ENCODE measurements at regions not wholly inside any gene's neighbourhood (a gene's known extent, or its start where the extent isn't known, plus 50 kb on each side); places are given as distances from the start of the nearest gene placed in this dataset.

- no peak for DNase-seq (ENCODE audit: low read depth in 2 of 2)
- H3K4me3 ChIP-seq (replicated peaks in 1 of 2; ENCODE audit: low read depth in 2 of 2, low read length in 2 of 2): no peak overlapping the region
- no peak for TF ChIP-seq CTCF (IDR thresholded peaks at IDR 0.05; ENCODE audit: low read depth, low read length)
Observed at GRCh38 chr5:87015901-87016300, 251.8 kb upstream of the RASA1 start.

GRCh38 chr5:87020099-87020934 is 247.4 kb upstream of the RASA1 start:
- H3K4me3 ChIP-seq (replicated peaks in 1 of 2; ENCODE audit: low read depth in 2 of 2, low read length in 2 of 2): no peak overlapping the region
- peak; percentile 15 to 35 for DNase-seq (ENCODE audit: low read depth in 2 of 2)
- no peak for TF ChIP-seq CTCF (IDR thresholded peaks at IDR 0.05; ENCODE audit: low read depth, low read length)

- H3K4me3 ChIP-seq (replicated peaks in 1 of 2; ENCODE audit: low read depth in 2 of 2, low read length in 2 of 2): no peak overlapping the region
- no peak for TF ChIP-seq CTCF (IDR thresholded peaks at IDR 0.05; ENCODE audit: low read depth, low read length)
- DNase-seq (ENCODE audit: low read depth in 2 of 2): no peak
Observed at GRCh38 chr5:87022415-87022814, 245.3 kb upstream of the RASA1 start.

GRCh38 chr5:87027570-87027969 is 240.1 kb upstream of the RASA1 start:
- TF ChIP-seq CTCF (IDR thresholded peaks at IDR 0.05; ENCODE audit: low read depth, low read length): no peak
- H3K4me3 ChIP-seq (replicated peaks in 1 of 2; ENCODE audit: low read depth in 2 of 2, low read length in 2 of 2): no peak overlapping the region
- no peak for DNase-seq (ENCODE audit: low read depth in 2 of 2)

- H3K4me3 ChIP-seq (replicated peaks in 1 of 2; ENCODE audit: low read depth in 2 of 2, low read length in 2 of 2): no peak overlapping the region
- no peak for DNase-seq (ENCODE audit: low read depth in 2 of 2)
- no peak for TF ChIP-seq CTCF (IDR thresholded peaks at IDR 0.05; ENCODE audit: low read depth, low read length)
Observed at GRCh38 chr5:87029951-87030350, 237.7 kb upstream of the RASA1 start.

- no peak for DNase-seq (ENCODE audit: low read depth in 2 of 2)
- H3K4me3 ChIP-seq (replicated peaks in 1 of 2; ENCODE audit: low read depth in 2 of 2, low read length in 2 of 2): no peak overlapping the region
- no peak for TF ChIP-seq CTCF (IDR thresholded peaks at IDR 0.05; ENCODE audit: low read depth, low read length)
Observed at GRCh38 chr5:87030699-87031098, 237.0 kb upstream of the RASA1 start.

GRCh38 chr5:87034557-87034956 is 233.1 kb upstream of the RASA1 start:
- DNase-seq (ENCODE audit: low read depth in 2 of 2): no peak
- no peak overlapping the region for H3K4me3 ChIP-seq (replicated peaks in 1 of 2; ENCODE audit: low read depth in 2 of 2, low read length in 2 of 2)

More at GRCh38 chr5:87034557-87034956, 233.1 kb upstream of the RASA1 start:
- TF ChIP-seq CTCF (IDR thresholded peaks at IDR 0.05; ENCODE audit: low read depth, low read length): no peak

Measured in cardiac fibroblast (primary cell).